WTC11 (cell line): ENCODE measurements at regions not wholly inside any gene's neighbourhood (a gene's known extent, or its start where the extent isn't known, plus 50 kb on each side); places are given as distances from the start of the nearest gene placed in this dataset.
A peak's percentile ranks its signal among the peaks of the same experiment; 100 is the strongest.

ENCODE experiments used
- ATAC-seq: fragments of 200-7000 bp; cut with Tn5 transposase; 2 replicates; pipeline ENCODE4 v1.10.0; 2021; ENCODE audit warnings: mild to moderate bottlenecking, moderate library complexity
- CTCF ChIA-PET: fragments of 300-600 bp; sonication (Branson Sonifier 250); formaldehyde crosslinking; loops from one replicate; lab custom pipeline; 2021; ENCODE audit warnings: antibody characterized with exemption; lab: Charles Lee
- POLR2A ChIA-PET: fragments of 350-600 bp; sonication (Branson Sonifier 250); formaldehyde crosslinking; loops from one replicate; lab custom pipeline; 2021; ENCODE audit warnings: antibody characterized with exemption; lab: Charles Lee
- DNase-seq: peaks from one replicate; pipeline ENCODE4 v3.0.0; 2021; ENCODE audit warnings: low spot score
- H3K27ac Mint-ChIP-seq: 2 replicates; pipeline ENCODE4 v1.8.0; 2021; ENCODE audit warnings: mixed read lengths
- H3K27me3 Mint-ChIP-seq: 2 replicates; pipeline ENCODE4 v1.8.0; 2021; ENCODE audit warnings: low read depth, mild to moderate bottlenecking, moderate library complexity, mixed read lengths
- H3K36me3 Mint-ChIP-seq: 2 replicates; pipeline ENCODE4 v1.8.0; 2021; ENCODE audit warnings: mixed read lengths
- H3K4me1 Mint-ChIP-seq: 2 replicates; pipeline ENCODE4 v1.8.0; 2022; ENCODE audit warnings: mixed read lengths
- H3K4me3 Mint-ChIP-seq: 2 replicates; pipeline ENCODE4 v1.8.0; 2021; ENCODE audit warnings: mild to moderate bottlenecking, moderate library complexity, mixed read lengths
- H3K9me3 Mint-ChIP-seq: 2 replicates; pipeline ENCODE4 v1.8.0; 2021; ENCODE audit warnings: mixed read lengths
- ARID4B ChIP-seq: sonication (generic); formaldehyde crosslinking; IDR thresholded peaks from 2 replicates; pipeline ENCODE4 v1.8.0; 2023; ENCODE audit warnings: missing genetic modification reagents, mild to moderate bottlenecking, borderline replicate concordance
- CDX4 ChIP-seq: fragments of 250-450 bp; sonication (Bioruptor Pico); IDR thresholded peaks from 2 replicates; pipeline ENCODE4 v1.9.0; 2021; ENCODE audit warnings: moderate library complexity, mild to moderate bottlenecking, inconsistent platforms, borderline replicate concordance
- KAT7 ChIP-seq: sonication (generic); formaldehyde crosslinking; IDR thresholded peaks from 2 replicates; pipeline ENCODE4 v1.8.1; 2023; ENCODE audit warnings: missing genetic modification reagents, mild to moderate bottlenecking, borderline replicate concordance
- MLX ChIP-seq: sonication (generic); formaldehyde crosslinking; IDR thresholded peaks from 2 replicates; pipeline ENCODE4 v1.8.1; 2023; ENCODE audit warnings: mild to moderate bottlenecking, missing genetic modification reagents, moderate library complexity
- PRDM15 ChIP-seq: sonication (generic); formaldehyde crosslinking; IDR thresholded peaks from 2 replicates; pipeline ENCODE4 v1.8.0; 2022; ENCODE audit warnings: missing genetic modification reagents
- SMAD4 ChIP-seq: sonication (generic); formaldehyde crosslinking; IDR thresholded peaks from 2 replicates; pipeline ENCODE4 v1.8.0; 2022; ENCODE audit warnings: mild to moderate bottlenecking, missing genetic modification reagents
- TEAD4 ChIP-seq: sonication (generic); formaldehyde crosslinking; IDR thresholded peaks from 2 replicates; pipeline ENCODE4 v1.8.0; 2022; ENCODE audit warnings: mild to moderate bottlenecking, missing genetic modification reagents
- USF2 ChIP-seq: sonication (generic); formaldehyde crosslinking; IDR thresholded peaks from 2 replicates; pipeline ENCODE4 v1.8.1; 2023; ENCODE audit warnings: mild to moderate bottlenecking, missing genetic modification reagents, moderate library complexity
- ZNF512 ChIP-seq: sonication (generic); formaldehyde crosslinking; IDR thresholded peaks from 2 replicates; pipeline ENCODE4 v1.8.1; 2022; ENCODE audit warnings: missing genetic modification reagents, borderline replicate concordance
- ZSCAN18 ChIP-seq: fragments of 250-450 bp; sonication (Bioruptor Pico); IDR thresholded peaks from 2 replicates; pipeline ENCODE4 v2.1.2; 2022; ENCODE audit warnings: mild to moderate bottlenecking, moderate library complexity

GRCh38 chr9:91131433-91131839 lies 230.3 kb downstream of the AUH start (continued):
- TF ChIP-seq USF2 (CRISPR knock-in tag) (no peak), MLX (CRISPR knock-in tag) (no peak), ARID4B (CRISPR knock-in tag) (no peak), TEAD4 (CRISPR knock-in tag) (no peak)
- TF ChIP-seq, all 79 proteins: peak for 0

- TF ChIP-seq CDX4, result no peak
- no peak for TF ChIP-seq ZSCAN18 (CRISPR knock-in tag)
- TF ChIP-seq KAT7, result no peak
- peak; percentile 91; the same call in 1 of the 2 replicates for TF ChIP-seq ZNF512 (CRISPR knock-in tag)
- no peak for TF ChIP-seq PRDM15
- no peak for TF ChIP-seq SMAD4 (CRISPR knock-in tag)
- no peak for ATAC-seq
- Mint-ChIP-seq H3K9me3 (peaks cover 4% of the 10 kb centered on the region), H3K36me3 (no peaks in the 10 kb centered on the region), H3K4me3 (no peak overlapping the region), H3K4me1 (no peaks in the 10 kb centered on the region), H3K27me3 (no peaks in the 10 kb centered on the region), H3K27ac (no peak overlapping the region)
- ChIA-PET CTCF (no interaction called here), POLR2A (no interaction called here)
- no peak for DNase-seq
Observed at GRCh38 chr9:91132576-91133073, 229.1 kb downstream of the AUH start.
